ENCODE measurements at regions not wholly inside any gene's neighbourhood (a gene's known extent, or its start where the extent isn't known, plus 50 kb on each side); places are given as distances from the start of the nearest gene placed in this dataset.

DNA sequence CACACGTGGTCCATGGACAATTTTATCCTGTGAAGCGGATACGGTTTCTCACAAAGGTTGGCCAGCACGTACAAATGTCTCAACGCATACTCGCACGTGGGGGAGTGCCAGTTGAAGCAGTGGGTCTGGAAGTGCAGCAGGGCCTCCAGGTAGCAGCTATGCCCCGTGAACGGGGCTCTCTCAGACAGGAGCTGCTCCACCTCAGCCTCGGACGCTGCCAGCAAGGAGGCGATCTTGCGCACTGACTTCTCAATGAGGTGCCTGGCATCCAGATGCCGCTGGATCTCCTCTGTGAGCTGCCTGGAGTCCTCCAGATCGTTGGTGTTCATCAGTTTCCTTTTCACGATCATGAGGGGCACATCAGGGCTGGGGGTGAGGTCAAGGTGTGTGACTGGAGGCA, 2272.0 kb downstream of the PCDH9 start:
- WGBS (ENCODE audit: extremely low coverage, insufficient read length, low lambda C conversion rate), result no CpG with 5 or more reads among the region's 16 CpGs
- Histone ChIP-seq H3K23ac (ENCODE audit: insufficient read length, low read depth, low read length) (no peak overlapping the region), H2BK15ac (ENCODE audit: low read depth, low read length) (no peak overlapping the region)

More for the DNA sequence above, 2272.0 kb downstream of the PCDH9 start:
- Histone ChIP-seq H3K14ac (ENCODE audit: insufficient read depth, low read length) (no peak overlapping the region), H3K23me2 (ENCODE audit: insufficient read length, low read depth, low read length, poor library complexity, severe bottlenecking) (no peaks in the 10 kb centered on the region), H2BK20ac (ENCODE audit: low read depth, low read length, poor library complexity, severe bottlenecking) (no peak overlapping the region), H3K4ac (ENCODE audit: low read depth, low read length) (no peak overlapping the region), H2BK120ac (ENCODE audit: low read depth, low read length, poor library complexity, severe bottlenecking) (no peak overlapping the region), H3K79me2 (ENCODE audit: insufficient read depth, low read length) (no peaks in the 10 kb centered on the region), H4K5ac (ENCODE audit: insufficient read length, low read depth, low read length) (no peak overlapping the region), H3T11ph (ENCODE audit: low read length) (no peak overlapping the region), H3K56ac (ENCODE audit: insufficient read length, low read depth, low read length) (no peak overlapping the region), H3K9ac (ENCODE audit: extremely low read depth, insufficient read length, low read length) (no peak overlapping the region), H3K27me3 (ENCODE audit: insufficient read depth, low read length) (no peaks in the 10 kb centered on the region), H3K4me2 (ENCODE audit: insufficient read depth, insufficient read length, low read length) (no peak overlapping the region), H3K79me1 (ENCODE audit: insufficient read depth, low read depth, low read length, poor library complexity, severe bottlenecking) (no peaks in the 10 kb centered on the region), H4K91ac (ENCODE audit: insufficient read length, low read depth, low read length) (no peak overlapping the region), H2AFZ (ENCODE audit: low read length) (no peak overlapping the region), H4K8ac (replicated peaks; ENCODE audit: insufficient read length, low read depth, low read length) (no peak overlapping the region), H3K27ac (ENCODE audit: insufficient read length, low read depth, low read length) (no peak overlapping the region), H4K20me1 (ENCODE audit: control insufficient read depth, insufficient read depth, insufficient read length) (no peaks in the 10 kb centered on the region), H3K4me1 (ENCODE audit: insufficient read depth, low read length) (no peaks in the 10 kb centered on the region), H3K9me3 (ENCODE audit: control insufficient read depth, low read depth, low read length) (no peaks in the 10 kb centered on the region), H2BK12ac (ENCODE audit: insufficient read length, low read depth, low read length) (no peak overlapping the region), H2BK5ac (ENCODE audit: insufficient read length, low read length) (no peak overlapping the region), H2AK5ac (ENCODE audit: insufficient read length, low read length) (no peak overlapping the region), H3K18ac (ENCODE audit: insufficient read length, low read depth, low read length) (no peak overlapping the region)
- Mint-ChIP-seq H3K9me3 (peaks cover 3 to 4% of the 10 kb centered on the region in 2 experiments; a peak in 3 of 5 replicates), H3K36me3 (ENCODE audit: insufficient read depth in 1 of 3, low read depth in 3 of 3) (peaks cover 0 to 2% (median 0%) of the 10 kb centered on the region in 3 experiments; a peak in 1 of 7 replicates), H3K4me3 (no peak overlapping the region), H3K27me3 (ENCODE audit: low read depth) (no peaks in the 10 kb centered on the region), H3K27ac (no peak overlapping the region), H3K4me1 (no peaks in the 10 kb centered on the region; a peak in 1 of 4 replicates)
- no peak for DNase-seq
- TF ChIP-seq, protein P1, sequence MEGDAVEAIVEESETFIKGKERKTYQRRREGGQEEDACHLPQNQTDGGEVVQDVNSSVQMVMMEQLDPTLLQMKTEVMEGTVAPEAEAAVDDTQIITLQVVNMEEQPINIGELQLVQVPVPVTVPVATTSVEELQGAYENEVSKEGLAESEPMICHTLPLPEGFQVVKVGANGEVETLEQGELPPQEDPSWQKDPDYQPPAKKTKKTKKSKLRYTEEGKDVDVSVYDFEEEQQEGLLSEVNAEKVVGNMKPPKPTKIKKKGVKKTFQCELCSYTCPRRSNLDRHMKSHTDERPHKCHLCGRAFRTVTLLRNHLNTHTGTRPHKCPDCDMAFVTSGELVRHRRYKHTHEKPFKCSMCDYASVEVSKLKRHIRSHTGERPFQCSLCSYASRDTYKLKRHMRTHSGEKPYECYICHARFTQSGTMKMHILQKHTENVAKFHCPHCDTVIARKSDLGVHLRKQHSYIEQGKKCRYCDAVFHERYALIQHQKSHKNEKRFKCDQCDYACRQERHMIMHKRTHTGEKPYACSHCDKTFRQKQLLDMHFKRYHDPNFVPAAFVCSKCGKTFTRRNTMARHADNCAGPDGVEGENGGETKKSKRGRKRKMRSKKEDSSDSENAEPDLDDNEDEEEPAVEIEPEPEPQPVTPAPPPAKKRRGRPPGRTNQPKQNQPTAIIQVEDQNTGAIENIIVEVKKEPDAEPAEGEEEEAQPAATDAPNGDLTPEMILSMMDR (conservative IDR thresholded peaks at IDR 0.05), result no peak
